ENCODE measurements at regions not wholly inside any gene's neighbourhood (a gene's known extent, or its start where the extent isn't known, plus 50 kb on each side); places are given as distances from the start of the nearest gene placed in this dataset.

GRCh38 chr2:5076599-5076998 is 615.6 kb upstream of the SOX11 start:
- no peak for TF ChIP-seq CTCF (IDR thresholded peaks at IDR 0.05)
- no peak for DNase-seq
- intact Hi-C loops (cut with DNase I, micrococcal nuclease) = no loop called here
- H3K9me3 ChIP-seq = peaks cover 53% of the 10 kb centered on the region
- H3K36me3 ChIP-seq (ENCODE audit: low read depth) = no peaks in the 10 kb centered on the region
- no peak for ATAC-seq
- no peak overlapping the region for H3K4me3 ChIP-seq
- no peaks in the 10 kb centered on the region for H3K4me1 ChIP-seq (ENCODE audit: low read depth)

- Histone ChIP-seq H3K36me3 (ENCODE audit: low read depth) (no peaks in the 10 kb centered on the region), H3K4me1 (ENCODE audit: low read depth) (no peaks in the 10 kb centered on the region), H3K4me3 (no peak overlapping the region), H3K9me3 (peaks cover 57% of the 10 kb centered on the region)
- intact Hi-C loops (cut with DNase I, micrococcal nuclease) = no loop called here
- DNase-seq (no peak), ATAC-seq (no peak)
- TF ChIP-seq CTCF (IDR thresholded peaks at IDR 0.05) = no peak
Observed at GRCh38 chr2:5077479-5078089, 614.6 kb upstream of the SOX11 start.

GRCh38 chr2:5083402-5083801 is 608.8 kb upstream of the SOX11 start:
- Histone ChIP-seq H3K36me3 (ENCODE audit: low read depth) (no peaks in the 10 kb centered on the region), H3K4me3 (no peak overlapping the region), H3K4me1 (ENCODE audit: low read depth) (no peaks in the 10 kb centered on the region), H3K9me3 (peaks cover 54% of the 10 kb centered on the region)
- intact Hi-C loops (cut with DNase I, micrococcal nuclease) = no loop called here
- no peak for DNase-seq
- no peak for TF ChIP-seq CTCF (IDR thresholded peaks at IDR 0.05)
- no peak for ATAC-seq

- DNase-seq = no peak
- H3K36me3 ChIP-seq (ENCODE audit: low read depth) = no peaks in the 10 kb centered on the region
- H3K4me3 ChIP-seq = no peak overlapping the region
- H3K9me3 ChIP-seq = peaks cover 46% of the 10 kb centered on the region
- ATAC-seq = no peak
- intact Hi-C loops (cut with DNase I, micrococcal nuclease) = no loop called here
- TF ChIP-seq CTCF (IDR thresholded peaks at IDR 0.05) = no peak
- no peaks in the 10 kb centered on the region for H3K4me1 ChIP-seq (ENCODE audit: low read depth)
Observed at GRCh38 chr2:5089409-5089808, 602.8 kb upstream of the SOX11 start.

GRCh38 chr2:5093056-5093455 is 599.1 kb upstream of the SOX11 start:
- Histone ChIP-seq H3K4me1 (ENCODE audit: low read depth) (no peaks in the 10 kb centered on the region), H3K9me3 (peaks cover 51% of the 10 kb centered on the region), H3K4me3 (no peak overlapping the region), H3K36me3 (ENCODE audit: low read depth) (no peaks in the 10 kb centered on the region)
- DNase-seq = no peak
- intact Hi-C loops (cut with DNase I, micrococcal nuclease) = no loop called here
- TF ChIP-seq CTCF (IDR thresholded peaks at IDR 0.05) = no peak
- no peak for ATAC-seq

- Histone ChIP-seq H3K4me1 (ENCODE audit: low read depth) (no peaks in the 10 kb centered on the region), H3K9me3 (peaks cover 49% of the 10 kb centered on the region), H3K4me3 (no peak overlapping the region), H3K36me3 (ENCODE audit: low read depth) (no peaks in the 10 kb centered on the region)
- intact Hi-C loops (cut with DNase I, micrococcal nuclease) = no loop called here
- DNase-seq (no peak), ATAC-seq (no peak)
- no peak for TF ChIP-seq CTCF (IDR thresholded peaks at IDR 0.05)
Observed at GRCh38 chr2:5093518-5093917, 598.7 kb upstream of the SOX11 start.
